Chondrocyte (in vitro differentiated cells): ENCODE measurements at regions not wholly inside any gene's neighbourhood (a gene's known extent, or its start where the extent isn't known, plus 50 kb on each side); places are given as distances from the start of the nearest gene placed in this dataset.

Experiments
- DNase-seq: peaks from one replicate; pipeline ENCODE4 v3.0.0; 2021; ENCODE audit warnings: mixed read lengths, low spot score
- H3K27ac Mint-ChIP-seq: one replicate; pipeline ENCODE4 v1.8.0; 2021; ENCODE audit warnings: mild to moderate bottlenecking, moderate library complexity, mixed read lengths; ENCODE audit not compliant: unreplicated experiment
- H3K27me3 Mint-ChIP-seq: 2 replicates; pipeline ENCODE4 v1.8.0; 2021; ENCODE audit warnings: low read depth, mixed read lengths
- H3K36me3 Mint-ChIP-seq: 2 replicates; pipeline ENCODE4 v1.8.0; 2021; ENCODE audit warnings: low read depth, mixed read lengths
- H3K4me1 Mint-ChIP-seq: 2 replicates; pipeline ENCODE4 v1.8.0; 2021; ENCODE audit warnings: low read depth, mild to moderate bottlenecking, mixed read lengths
- H3K4me3 Mint-ChIP-seq: one replicate; pipeline ENCODE4 v1.8.0; 2021; ENCODE audit warnings: mild to moderate bottlenecking, moderate library complexity, mixed read lengths; ENCODE audit not compliant: unreplicated experiment
- H3K9me3 Mint-ChIP-seq: 2 replicates; pipeline ENCODE4 v1.8.0; 2021; ENCODE audit warnings: low read depth, mixed read lengths
- TF ChIP-seq, protein P1 (sequence below): fragments of 200-600 bp; sonication (generic); IDR thresholded peaks from 2 replicates; pipeline ENCODE4 v1.5.0; 2021; ENCODE audit warnings: antibody characterized with exemption, mild to moderate bottlenecking, moderate library complexity

DNA sequence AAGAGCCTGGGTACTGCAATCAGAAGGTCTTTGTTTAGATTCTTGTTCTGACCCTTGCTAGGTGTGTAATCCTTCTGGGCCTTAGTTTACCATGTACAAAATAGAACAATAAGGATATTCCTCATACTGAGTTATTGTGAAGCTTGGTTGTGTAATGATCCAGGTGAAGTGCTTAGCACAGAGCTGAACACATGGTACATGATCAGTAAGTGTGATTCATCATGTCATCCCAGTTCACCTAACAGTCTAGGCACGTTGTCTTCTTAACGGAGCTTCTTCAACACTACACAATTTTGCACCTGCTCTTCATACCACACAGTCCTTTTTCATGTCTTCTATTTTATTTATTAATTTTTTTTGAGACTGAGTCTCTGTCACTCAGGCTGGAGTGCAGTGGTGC is 234.3 kb upstream of the TENM4 start:
- Mint-ChIP-seq H3K4me1 (no peaks in the 10 kb centered on the region), H3K27me3 (peaks cover 19% of the 10 kb centered on the region), H3K9me3 (no peaks in the 10 kb centered on the region), H3K4me3 (no peak overlapping the region), H3K27ac (no peak overlapping the region), H3K36me3 (no peaks in the 10 kb centered on the region)
- no peak for DNase-seq
- TF ChIP-seq, protein P1, sequence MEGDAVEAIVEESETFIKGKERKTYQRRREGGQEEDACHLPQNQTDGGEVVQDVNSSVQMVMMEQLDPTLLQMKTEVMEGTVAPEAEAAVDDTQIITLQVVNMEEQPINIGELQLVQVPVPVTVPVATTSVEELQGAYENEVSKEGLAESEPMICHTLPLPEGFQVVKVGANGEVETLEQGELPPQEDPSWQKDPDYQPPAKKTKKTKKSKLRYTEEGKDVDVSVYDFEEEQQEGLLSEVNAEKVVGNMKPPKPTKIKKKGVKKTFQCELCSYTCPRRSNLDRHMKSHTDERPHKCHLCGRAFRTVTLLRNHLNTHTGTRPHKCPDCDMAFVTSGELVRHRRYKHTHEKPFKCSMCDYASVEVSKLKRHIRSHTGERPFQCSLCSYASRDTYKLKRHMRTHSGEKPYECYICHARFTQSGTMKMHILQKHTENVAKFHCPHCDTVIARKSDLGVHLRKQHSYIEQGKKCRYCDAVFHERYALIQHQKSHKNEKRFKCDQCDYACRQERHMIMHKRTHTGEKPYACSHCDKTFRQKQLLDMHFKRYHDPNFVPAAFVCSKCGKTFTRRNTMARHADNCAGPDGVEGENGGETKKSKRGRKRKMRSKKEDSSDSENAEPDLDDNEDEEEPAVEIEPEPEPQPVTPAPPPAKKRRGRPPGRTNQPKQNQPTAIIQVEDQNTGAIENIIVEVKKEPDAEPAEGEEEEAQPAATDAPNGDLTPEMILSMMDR, result no peak

DNA sequence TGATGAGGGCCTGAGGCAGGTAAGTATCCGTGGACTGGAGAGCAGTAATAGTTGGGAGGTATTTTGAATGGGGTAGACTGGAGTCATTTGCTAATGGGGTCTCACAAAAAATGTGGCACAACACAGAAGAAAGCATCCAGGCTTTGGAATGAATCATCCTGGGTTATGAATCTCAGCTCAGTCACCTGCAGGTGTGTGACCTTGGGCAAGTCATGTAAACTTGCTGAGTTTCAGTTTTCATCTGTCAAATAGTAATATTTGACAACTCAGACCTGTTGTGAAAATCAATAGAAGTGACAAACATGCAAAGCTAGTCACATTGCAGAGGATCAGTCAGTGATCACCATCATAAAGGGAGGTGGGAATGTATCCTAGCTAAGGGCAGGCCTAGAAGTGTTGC is 232.0 kb upstream of the TENM4 start:
- DNase-seq, result no peak
- no peaks in the 10 kb centered on the region for H3K4me1 Mint-ChIP-seq
- H3K27ac Mint-ChIP-seq, result no peak overlapping the region
- no peaks in the 10 kb centered on the region for H3K36me3 Mint-ChIP-seq
- no peaks in the 10 kb centered on the region for H3K9me3 Mint-ChIP-seq
- peaks cover 19% of the 10 kb centered on the region for H3K27me3 Mint-ChIP-seq
- H3K4me3 Mint-ChIP-seq, result no peak overlapping the region
- TF ChIP-seq, protein P1, result no peak

DNA sequence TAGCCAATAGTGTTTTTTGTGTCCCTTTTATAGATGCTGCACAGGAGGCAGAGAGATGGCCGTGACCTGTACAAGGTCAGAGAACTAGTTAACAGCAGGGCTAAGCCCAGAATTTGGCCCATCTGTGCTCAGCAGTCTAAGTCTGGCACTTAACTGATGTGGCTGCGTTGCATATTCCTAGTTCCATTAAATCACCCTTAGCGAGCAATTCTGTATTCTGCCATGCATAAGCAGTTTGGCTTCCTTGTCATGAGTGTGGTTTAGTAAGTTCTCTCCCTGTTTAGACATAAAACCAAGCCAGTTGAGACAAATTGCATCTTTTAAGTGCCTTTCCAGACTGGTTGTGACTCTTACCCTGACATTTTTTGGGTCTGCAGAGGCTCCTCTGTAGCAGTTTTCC is 230.6 kb upstream of the TENM4 start:
- Mint-ChIP-seq H3K27me3 (peaks cover 22% of the 10 kb centered on the region), H3K4me1 (no peaks in the 10 kb centered on the region), H3K4me3 (no peak overlapping the region), H3K27ac (no peak overlapping the region), H3K9me3 (no peaks in the 10 kb centered on the region), H3K36me3 (no peaks in the 10 kb centered on the region)
- TF ChIP-seq, protein P1, result no peak
- DNase-seq, result no peak

DNA sequence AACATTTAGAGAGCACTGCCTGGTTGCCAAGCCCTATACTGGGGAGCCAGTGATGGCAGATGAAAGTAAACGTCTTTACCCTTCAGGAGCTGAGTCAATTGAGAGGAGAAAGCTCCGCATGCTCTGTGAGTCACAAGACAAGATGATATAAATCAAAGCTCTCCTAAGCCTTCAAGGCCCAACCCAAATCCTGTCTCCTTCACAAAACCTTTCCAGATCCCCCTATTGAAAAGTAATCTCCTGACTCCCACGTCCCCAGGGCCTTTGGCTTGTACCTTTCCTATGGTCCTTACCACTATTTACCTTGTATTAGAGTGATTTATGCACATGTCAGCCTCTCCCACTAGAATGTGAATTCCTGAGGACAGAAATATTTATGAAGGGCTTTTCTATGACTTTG is 230.1 kb upstream of the TENM4 start:
- H3K27ac Mint-ChIP-seq, result no peak overlapping the region
- no peak overlapping the region for H3K4me3 Mint-ChIP-seq
- no peaks in the 10 kb centered on the region for H3K9me3 Mint-ChIP-seq
- H3K4me1 Mint-ChIP-seq, result no peaks in the 10 kb centered on the region
- no peak for DNase-seq
- H3K36me3 Mint-ChIP-seq, result no peaks in the 10 kb centered on the region
- TF ChIP-seq, protein P1, result no peak
- peaks cover 22% of the 10 kb centered on the region for H3K27me3 Mint-ChIP-seq

DNA sequence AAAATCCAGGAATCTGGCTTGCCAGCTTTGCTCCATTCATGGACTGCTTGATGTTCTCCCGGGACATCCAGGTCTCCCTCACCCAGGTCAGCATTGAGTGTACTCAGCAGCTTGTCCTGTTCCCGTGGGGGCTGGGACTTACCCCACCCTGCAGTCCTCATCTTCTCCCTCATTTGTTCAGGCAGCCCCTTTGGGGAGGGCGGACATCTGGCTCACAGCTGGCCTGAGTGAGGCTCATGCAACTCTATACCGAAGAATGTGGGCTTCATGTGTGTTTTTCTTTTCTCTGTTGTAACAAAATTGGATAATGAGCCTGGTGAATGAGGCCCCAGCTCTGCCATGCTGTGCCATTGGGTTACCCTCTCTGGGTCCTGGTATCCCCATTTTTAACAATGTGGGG is 227.7 kb upstream of the TENM4 start:
- Mint-ChIP-seq H3K27ac (no peak overlapping the region), H3K27me3 (peaks cover 25% of the 10 kb centered on the region), H3K4me3 (no peak overlapping the region)

More for the DNA sequence above, 227.7 kb upstream of the TENM4 start:
- Mint-ChIP-seq H3K36me3 (no peaks in the 10 kb centered on the region), H3K9me3 (no peaks in the 10 kb centered on the region), H3K4me1 (no peaks in the 10 kb centered on the region)
- DNase-seq, result no peak
- TF ChIP-seq, protein P1, result no peak
